Heart left ventricle (tissue), 13 donors: ENCODE measurements at regions not wholly inside any gene's neighbourhood (a gene's known extent, or its start where the extent isn't known, plus 50 kb on each side); places are given as distances from the start of the nearest gene placed in this dataset.

ENCODE experiments used
- CTCF ChIP-seq, 12 donors: fragments of 200-600 bp; sonication (generic) in 4 of 12; IDR thresholded peaks; one replicate each; pipeline versions ENCODE4 v1.5.0 to v1.8.0; 2018 to 2022; ENCODE audit warnings: antibody characterized with exemption in 12 of 12, mild to moderate bottlenecking in 5 of 12
- POLR2A ChIP-seq, 2 donors: fragments of 450-650 bp; IDR thresholded peaks; one replicate each; pipeline ENCODE4 v1.6.1; 2017; ENCODE audit warnings: antibody characterized with exemption in 2 of 2, mild to moderate bottlenecking in 2 of 2, moderate library complexity in 2 of 2
- donor health status: ischemic (EF 13 %, LVEDD 7.1; RV severe dilation, severe dysfunction).
- donor health status: DM: no; HTN: yes; CAD: no.
- donor health status: DM: no; HTN: no; CAD: no.
- donor health status: ischemic (EF 25% LVEDD 6.9; RV normal size, moderate dysfunction).
- donor health status: ischemic (EF 25% LVEDD 5.7; RV mildly dilated, moderate dysfunction).
- donor health status: ischemic (EF 35%, LVEDD 5.7; RV mildly dilated, moderate dysfunction).
- donor health status: nonischemic (EF 11% LVEDD 7.7; RV severe dilation, severe dysfunction).
- donor health status: DM: yes; HTN: yes; CAD: no.
- donor health status: PGD.
- donor health status: ischemic (EF 29% LVEDD 5.4; RV normal size, mild dysfunction).
- donor health status: nonischemic (EF 23%, LVEDD 6.1; RV moderate dilation, normal function).

GRCh38 chr11:97223647-97224046 is 833.8 kb downstream of the JRKL start:
- no peak for TF ChIP-seq CTCF (IDR thresholded peaks at IDR 0.05)
- TF ChIP-seq POLR2A (IDR thresholded peaks at IDR 0.05) = no peak
